ENCODE measurements at regions not wholly inside any gene's neighbourhood (a gene's known extent, or its start where the extent isn't known, plus 50 kb on each side); places are given as distances from the start of the nearest gene placed in this dataset.

DNA sequence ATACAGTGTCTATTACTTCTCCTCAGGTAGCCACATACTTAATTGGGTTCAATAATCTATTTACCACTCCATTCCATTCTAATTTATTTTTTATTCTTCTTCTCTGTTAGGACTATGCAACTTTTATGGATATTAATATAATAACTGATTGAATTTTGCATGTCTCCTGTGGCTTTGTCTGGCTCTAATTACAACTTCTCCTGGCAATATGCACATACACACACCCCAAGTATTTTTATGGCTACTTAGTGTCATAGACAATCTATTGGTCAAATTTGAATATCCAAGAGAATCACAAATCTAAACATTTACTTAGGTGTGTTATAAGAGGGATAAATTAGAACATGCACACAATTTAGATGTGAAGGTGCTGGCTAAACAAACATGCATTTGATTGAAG, 73.1 kb downstream of the BOD1L2 start:
- Mint-ChIP-seq H3K27ac (ENCODE audit: unreplicated experiment) (no peak overlapping the region), H3K4me1 (ENCODE audit: low read depth, unreplicated experiment) (peaks cover 11% of the 10 kb centered on the region), H3K27me3 (ENCODE audit: low read depth, unreplicated experiment) (no peaks in the 10 kb centered on the region), H3K4me3 (ENCODE audit: unreplicated experiment) (no peak overlapping the region), H3K9me3 (ENCODE audit: unreplicated experiment) (no peaks in the 10 kb centered on the region), H3K36me3 (ENCODE audit: low read depth, unreplicated experiment) (no peaks in the 10 kb centered on the region)
- Histone ChIP-seq H3K79me2 (ENCODE audit: insufficient read depth, low read length) (no peaks in the 10 kb centered on the region), H3K9me3 (ENCODE audit: insufficient read depth, low read depth, low read length) (no peaks in the 10 kb centered on the region), H3K9ac (ENCODE audit: low read length) (no peak overlapping the region), H3K27ac (ENCODE audit: low read depth, low read length) (no peak overlapping the region), H3K27me3 (ENCODE audit: insufficient read depth, low read length) (no peaks in the 10 kb centered on the region), H3K4me1 (ENCODE audit: insufficient read depth, low read length) (no peaks in the 10 kb centered on the region), H3K36me3 (ENCODE audit: insufficient read depth, low read length) (no peaks in the 10 kb centered on the region), H2AFZ (ENCODE audit: low read depth, low read length) (no peak overlapping the region), H3K4me2 (ENCODE audit: low read length) (no peak overlapping the region), H3K4me3 (ENCODE audit: insufficient read depth, low read depth, low read length) (no peak overlapping the region), H4K20me1 (ENCODE audit: insufficient read depth, low read length) (no peaks in the 10 kb centered on the region)
- FAIRE-seq (no peak), DNase-seq (ENCODE audit: low read depth) (no peak)
- TF ChIP-seq, protein P1, sequence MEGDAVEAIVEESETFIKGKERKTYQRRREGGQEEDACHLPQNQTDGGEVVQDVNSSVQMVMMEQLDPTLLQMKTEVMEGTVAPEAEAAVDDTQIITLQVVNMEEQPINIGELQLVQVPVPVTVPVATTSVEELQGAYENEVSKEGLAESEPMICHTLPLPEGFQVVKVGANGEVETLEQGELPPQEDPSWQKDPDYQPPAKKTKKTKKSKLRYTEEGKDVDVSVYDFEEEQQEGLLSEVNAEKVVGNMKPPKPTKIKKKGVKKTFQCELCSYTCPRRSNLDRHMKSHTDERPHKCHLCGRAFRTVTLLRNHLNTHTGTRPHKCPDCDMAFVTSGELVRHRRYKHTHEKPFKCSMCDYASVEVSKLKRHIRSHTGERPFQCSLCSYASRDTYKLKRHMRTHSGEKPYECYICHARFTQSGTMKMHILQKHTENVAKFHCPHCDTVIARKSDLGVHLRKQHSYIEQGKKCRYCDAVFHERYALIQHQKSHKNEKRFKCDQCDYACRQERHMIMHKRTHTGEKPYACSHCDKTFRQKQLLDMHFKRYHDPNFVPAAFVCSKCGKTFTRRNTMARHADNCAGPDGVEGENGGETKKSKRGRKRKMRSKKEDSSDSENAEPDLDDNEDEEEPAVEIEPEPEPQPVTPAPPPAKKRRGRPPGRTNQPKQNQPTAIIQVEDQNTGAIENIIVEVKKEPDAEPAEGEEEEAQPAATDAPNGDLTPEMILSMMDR (IDR thresholded peaks at IDR 0.05; ENCODE audit: insufficient read depth, low read depth, low read length), result no peak
- TF ChIP-seq EZH2 (IDR thresholded peaks at IDR 0.05; ENCODE audit: insufficient read depth, low read length), result no peak

DNA sequence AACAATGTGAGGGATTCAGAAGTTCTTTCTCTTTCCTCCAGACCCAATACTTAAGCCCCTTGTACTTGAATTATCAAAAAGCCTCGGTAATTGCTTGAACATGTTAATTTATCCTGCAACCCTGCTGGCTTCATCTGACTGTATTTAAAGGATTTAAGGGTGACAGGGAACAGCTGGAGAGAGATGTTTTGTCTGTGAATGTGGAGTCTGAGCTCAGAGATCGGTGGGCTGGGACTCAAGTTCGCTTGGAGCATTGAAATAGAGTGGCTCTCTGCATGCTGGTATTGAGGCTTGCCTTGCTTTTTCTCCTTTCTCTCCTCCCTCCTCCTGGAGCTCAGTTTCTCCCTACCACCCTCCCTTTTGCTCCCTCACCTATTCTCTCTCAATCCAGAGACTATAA, 73.6 kb downstream of the BOD1L2 start:
- Histone ChIP-seq H3K27me3 (ENCODE audit: insufficient read depth, low read length) (no peaks in the 10 kb centered on the region), H3K36me3 (ENCODE audit: insufficient read depth, low read length) (no peaks in the 10 kb centered on the region), H3K27ac (ENCODE audit: low read depth, low read length) (no peak overlapping the region), H3K4me1 (ENCODE audit: insufficient read depth, low read length) (no peaks in the 10 kb centered on the region), H3K79me2 (ENCODE audit: insufficient read depth, low read length) (no peaks in the 10 kb centered on the region), H3K4me2 (ENCODE audit: low read length) (no peak overlapping the region), H3K4me3 (ENCODE audit: insufficient read depth, low read depth, low read length) (no peak overlapping the region), H3K9me3 (ENCODE audit: insufficient read depth, low read depth, low read length) (no peaks in the 10 kb centered on the region), H4K20me1 (ENCODE audit: insufficient read depth, low read length) (no peaks in the 10 kb centered on the region), H2AFZ (ENCODE audit: low read depth, low read length) (no peak overlapping the region), H3K9ac (ENCODE audit: low read length) (no peak overlapping the region)
- TF ChIP-seq EZH2 (IDR thresholded peaks at IDR 0.05; ENCODE audit: insufficient read depth, low read length), result no peak
- TF ChIP-seq, protein P1 (IDR thresholded peaks at IDR 0.05; ENCODE audit: insufficient read depth, low read depth, low read length), result no peak
- Mint-ChIP-seq H3K9me3 (ENCODE audit: unreplicated experiment) (no peaks in the 10 kb centered on the region), H3K27me3 (ENCODE audit: low read depth, unreplicated experiment) (no peaks in the 10 kb centered on the region), H3K36me3 (ENCODE audit: low read depth, unreplicated experiment) (no peaks in the 10 kb centered on the region), H3K4me1 (ENCODE audit: low read depth, unreplicated experiment) (peaks cover 11% of the 10 kb centered on the region), H3K27ac (ENCODE audit: unreplicated experiment) (no peak overlapping the region), H3K4me3 (ENCODE audit: unreplicated experiment) (no peak overlapping the region)
- DNase-seq (ENCODE audit: low read depth) (no peak), FAIRE-seq (no peak)

DNA sequence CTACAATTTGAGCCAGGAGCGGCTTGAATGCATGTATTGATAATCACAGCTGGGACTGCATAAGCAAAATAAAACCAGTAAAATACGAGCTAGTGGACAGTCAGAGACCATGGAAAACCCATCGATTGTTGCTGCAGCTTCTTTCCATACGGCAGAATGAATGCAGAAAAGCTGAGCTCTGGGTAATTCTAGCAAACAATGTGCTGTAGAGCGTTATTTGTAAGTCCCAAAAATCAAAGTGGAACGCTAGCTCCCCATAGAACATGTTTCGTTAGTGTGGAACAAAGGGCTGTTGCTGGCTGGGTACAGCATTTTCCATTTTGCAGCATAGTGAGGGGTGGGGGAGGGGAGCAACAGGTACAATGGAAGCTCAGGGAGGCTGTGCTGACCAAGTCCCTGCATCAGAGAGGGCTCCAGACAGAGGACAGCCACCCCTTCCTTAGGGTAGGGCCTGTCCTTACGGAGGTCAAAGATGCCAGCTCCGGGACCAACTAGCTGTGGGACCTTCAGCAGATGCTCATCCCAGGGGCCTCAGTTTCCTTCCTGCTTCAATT, 74.1 kb downstream of the BOD1L2 start:
- H3K27ac Mint-ChIP-seq (ENCODE audit: unreplicated experiment), result no peak overlapping the region
- DNase-seq (ENCODE audit: low read depth) (no peak), FAIRE-seq (no peak)
- H3K4me1 Mint-ChIP-seq (ENCODE audit: low read depth, unreplicated experiment), result peaks cover 11% of the 10 kb centered on the region
- no peak overlapping the region for H2AFZ ChIP-seq (ENCODE audit: low read depth, low read length)
- H3K27ac ChIP-seq (ENCODE audit: low read depth, low read length), result no peak overlapping the region
- no peak overlapping the region for H3K4me3 Mint-ChIP-seq (ENCODE audit: unreplicated experiment)
- H3K79me2 ChIP-seq (ENCODE audit: insufficient read depth, low read length), result no peaks in the 10 kb centered on the region
- H3K36me3 Mint-ChIP-seq (ENCODE audit: low read depth, unreplicated experiment), result no peaks in the 10 kb centered on the region
- no peak for TF ChIP-seq EZH2 (IDR thresholded peaks at IDR 0.05; ENCODE audit: insufficient read depth, low read length)
- TF ChIP-seq, protein P1 (IDR thresholded peaks at IDR 0.05; ENCODE audit: insufficient read depth, low read depth, low read length), result no peak
- no peak overlapping the region for H3K4me2 ChIP-seq (ENCODE audit: low read length)
- H3K4me1 ChIP-seq (ENCODE audit: insufficient read depth, low read length), result no peaks in the 10 kb centered on the region
- no peaks in the 10 kb centered on the region for H4K20me1 ChIP-seq (ENCODE audit: insufficient read depth, low read length)
- H3K9me3 Mint-ChIP-seq (ENCODE audit: unreplicated experiment), result no peaks in the 10 kb centered on the region
- no peaks in the 10 kb centered on the region for H3K27me3 ChIP-seq (ENCODE audit: insufficient read depth, low read length)
- H3K4me3 ChIP-seq (ENCODE audit: insufficient read depth, low read depth, low read length), result no peak overlapping the region
- H3K9ac ChIP-seq (ENCODE audit: low read length), result no peak overlapping the region
- H3K36me3 ChIP-seq (ENCODE audit: insufficient read depth, low read length), result no peaks in the 10 kb centered on the region
- no peaks in the 10 kb centered on the region for H3K27me3 Mint-ChIP-seq (ENCODE audit: low read depth, unreplicated experiment)
- no peaks in the 10 kb centered on the region for H3K9me3 ChIP-seq (ENCODE audit: insufficient read depth, low read depth, low read length)
